SK-N-SH treated with all-trans-retinoic acid at 6 μM for 48 hours (cell line): ENCODE measurements at regions not wholly inside any gene's neighbourhood (a gene's known extent, or its start where the extent isn't known, plus 50 kb on each side); places are given as distances from the start of the nearest gene placed in this dataset.

Experiments
- ARNTL ChIP-seq: fragments of 450-650 bp; formaldehyde crosslinking; IDR thresholded peaks from 2 replicates; pipeline ENCODE4 v1.5.0; 2020; ENCODE audit warnings: low read depth, mild to moderate bottlenecking, moderate library complexity, borderline replicate concordance
- GLIS3 ChIP-seq: fragments of 250-450 bp; sonication (Bioruptor Pico); IDR thresholded peaks from 2 replicates; pipeline ENCODE4 v1.5.0; 2020; ENCODE audit warnings: mild to moderate bottlenecking, moderate library complexity
- PPARA ChIP-seq: fragments of 250-450 bp; sonication (Bioruptor Pico); IDR thresholded peaks from 2 replicates; pipeline ENCODE4 v1.5.0; 2020; ENCODE audit warnings: mild to moderate bottlenecking, borderline replicate concordance
- RARB ChIP-seq: fragments of 250-450 bp; sonication (Bioruptor Pico); IDR thresholded peaks from 2 replicates; pipeline ENCODE4 v1.8.0; 2021; ENCODE audit warnings: mild to moderate bottlenecking, moderate library complexity
- SNAI2 ChIP-seq: fragments of 250-450 bp; sonication (Bioruptor Pico); IDR thresholded peaks from 2 replicates; pipeline ENCODE4 v1.5.0; 2020; ENCODE audit warnings: mild to moderate bottlenecking, moderate library complexity
- TOX ChIP-seq: fragments of 250-450 bp; sonication (Bioruptor Pico); IDR thresholded peaks from 2 replicates; pipeline ENCODE4 v1.8.0; 2021; ENCODE audit warnings: mild to moderate bottlenecking, moderate library complexity, borderline replicate concordance
- ZFP3 ChIP-seq: fragments of 250-450 bp; sonication (Bioruptor Pico); IDR thresholded peaks from 2 replicates; pipeline ENCODE4 v1.5.0; 2020; ENCODE audit warnings: mild to moderate bottlenecking, moderate library complexity
- ZFP30 ChIP-seq: fragments of 450-650 bp; formaldehyde crosslinking; IDR thresholded peaks from 2 replicates; pipeline ENCODE4 v1.5.0; 2022; ENCODE audit warnings: mild to moderate bottlenecking, moderate library complexity
- ZNF8 ChIP-seq: fragments of 450-650 bp; formaldehyde crosslinking; IDR thresholded peaks from 2 replicates; pipeline ENCODE4 v1.5.0; 2020; ENCODE audit warnings: mild to moderate bottlenecking, moderate library complexity
- TF ChIP-seq, protein P1 (sequence below): fragments of 250-450 bp; sonication (Bioruptor Pico); IDR thresholded peaks from 2 replicates; pipeline ENCODE4 v1.5.1; 2021; ENCODE audit warnings: mild to moderate bottlenecking, moderate library complexity
- TF ChIP-seq, protein P2 (sequence below): fragments of 250-450 bp; sonication (Bioruptor Pico); IDR thresholded peaks from 2 replicates; pipeline ENCODE4 v1.8.0; 2020; ENCODE audit warnings: mild to moderate bottlenecking, moderate library complexity, borderline replicate concordance
- TF ChIP-seq, protein P3 (sequence below): fragments of 250-450 bp; sonication (Bioruptor Pico); IDR thresholded peaks from 2 replicates; pipeline ENCODE4 v1.5.1; 2020; ENCODE audit warnings: low read depth, mild to moderate bottlenecking, moderate library complexity

DNA sequence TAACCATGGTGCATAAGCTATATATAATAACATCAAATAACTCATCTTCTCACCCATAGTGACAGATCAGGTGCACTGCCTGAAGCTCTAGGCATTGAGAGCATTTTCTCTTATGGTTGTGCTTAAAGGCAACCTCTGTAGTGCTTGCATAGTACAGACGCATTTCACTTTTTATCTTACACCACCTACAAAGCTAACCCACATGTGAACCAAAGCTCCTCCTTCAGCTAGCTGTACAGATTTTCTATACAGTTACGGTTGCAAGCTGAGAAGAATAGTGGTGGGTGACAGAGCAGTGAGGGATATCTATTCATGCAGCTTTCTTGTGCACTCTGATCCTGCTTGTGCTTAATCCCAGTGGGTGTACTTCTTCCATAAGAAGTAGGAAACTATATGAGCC, 1525.2 kb downstream of the STIM2 start:
- no peak for TF ChIP-seq PPARA
- TF ChIP-seq TOX (CRISPR knock-in tag), result no peak
- no peak for TF ChIP-seq SNAI2 (CRISPR knock-in tag)
- TF ChIP-seq ZNF8, result no peak
- no peak for TF ChIP-seq GLIS3 (CRISPR knock-in tag)
- TF ChIP-seq, protein P1, sequence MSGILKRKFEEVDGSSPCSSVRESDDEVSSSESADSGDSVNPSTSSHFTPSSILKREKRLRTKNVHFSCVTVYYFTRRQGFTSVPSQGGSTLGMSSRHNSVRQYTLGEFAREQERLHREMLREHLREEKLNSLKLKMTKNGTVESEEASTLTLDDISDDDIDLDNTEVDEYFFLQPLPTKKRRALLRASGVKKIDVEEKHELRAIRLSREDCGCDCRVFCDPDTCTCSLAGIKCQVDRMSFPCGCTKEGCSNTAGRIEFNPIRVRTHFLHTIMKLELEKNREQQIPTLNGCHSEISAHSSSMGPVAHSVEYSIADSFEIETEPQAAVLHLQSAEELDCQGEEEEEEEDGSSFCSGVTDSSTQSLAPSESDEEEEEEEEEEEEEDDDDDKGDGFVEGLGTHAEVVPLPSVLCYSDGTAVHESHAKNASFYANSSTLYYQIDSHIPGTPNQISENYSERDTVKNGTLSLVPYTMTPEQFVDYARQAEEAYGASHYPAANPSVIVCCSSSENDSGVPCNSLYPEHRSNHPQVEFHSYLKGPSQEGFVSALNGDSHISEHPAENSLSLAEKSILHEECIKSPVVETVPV (CRISPR knock-in tag), result no peak
- no peak for TF ChIP-seq ARNTL
- TF ChIP-seq, protein P2, sequence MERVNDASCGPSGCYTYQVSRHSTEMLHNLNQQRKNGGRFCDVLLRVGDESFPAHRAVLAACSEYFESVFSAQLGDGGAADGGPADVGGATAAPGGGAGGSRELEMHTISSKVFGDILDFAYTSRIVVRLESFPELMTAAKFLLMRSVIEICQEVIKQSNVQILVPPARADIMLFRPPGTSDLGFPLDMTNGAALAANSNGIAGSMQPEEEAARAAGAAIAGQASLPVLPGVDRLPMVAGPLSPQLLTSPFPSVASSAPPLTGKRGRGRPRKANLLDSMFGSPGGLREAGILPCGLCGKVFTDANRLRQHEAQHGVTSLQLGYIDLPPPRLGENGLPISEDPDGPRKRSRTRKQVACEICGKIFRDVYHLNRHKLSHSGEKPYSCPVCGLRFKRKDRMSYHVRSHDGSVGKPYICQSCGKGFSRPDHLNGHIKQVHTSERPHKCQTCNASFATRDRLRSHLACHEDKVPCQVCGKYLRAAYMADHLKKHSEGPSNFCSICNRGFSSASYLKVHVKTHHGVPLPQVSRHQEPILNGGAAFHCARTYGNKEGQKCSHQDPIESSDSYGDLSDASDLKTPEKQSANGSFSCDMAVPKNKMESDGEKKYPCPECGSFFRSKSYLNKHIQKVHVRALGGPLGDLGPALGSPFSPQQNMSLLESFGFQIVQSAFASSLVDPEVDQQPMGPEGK (CRISPR knock-in tag), result no peak
- TF ChIP-seq, protein P3, sequence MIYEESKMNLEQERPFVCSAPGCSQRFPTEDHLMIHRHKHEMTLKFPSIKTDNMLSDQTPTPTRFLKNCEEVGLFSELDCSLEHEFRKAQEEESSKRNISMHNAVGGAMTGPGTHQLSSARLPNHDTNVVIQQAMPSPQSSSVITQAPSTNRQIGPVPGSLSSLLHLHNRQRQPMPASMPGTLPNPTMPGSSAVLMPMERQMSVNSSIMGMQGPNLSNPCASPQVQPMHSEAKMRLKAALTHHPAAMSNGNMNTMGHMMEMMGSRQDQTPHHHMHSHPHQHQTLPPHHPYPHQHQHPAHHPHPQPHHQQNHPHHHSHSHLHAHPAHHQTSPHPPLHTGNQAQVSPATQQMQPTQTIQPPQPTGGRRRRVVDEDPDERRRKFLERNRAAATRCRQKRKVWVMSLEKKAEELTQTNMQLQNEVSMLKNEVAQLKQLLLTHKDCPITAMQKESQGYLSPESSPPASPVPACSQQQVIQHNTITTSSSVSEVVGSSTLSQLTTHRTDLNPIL (CRISPR knock-in tag), result no peak
- no peak for TF ChIP-seq RARB
- no peak for TF ChIP-seq ZFP30
- TF ChIP-seq ZFP3, result no peak
